ENCODE measurements at regions not wholly inside any gene's neighbourhood (a gene's known extent, or its start where the extent isn't known, plus 50 kb on each side); places are given as distances from the start of the nearest gene placed in this dataset.

GRCh38 chrX:145716226-145716625 lies 101.4 kb upstream of the SLITRK2 start:
- DNase-seq (ENCODE audit: extremely low spot score), result no peak
- no peak for TF ChIP-seq CTCF (IDR thresholded peaks at IDR 0.05; ENCODE audit: control extremely low read depth, extremely low read depth, low read depth, missing control alignments)
- ChIA-PET CTCF (no interaction called here), POLR2A (no interaction called here)

GRCh38 chrX:145727476-145727875 lies 90.2 kb upstream of the SLITRK2 start:
- POLR2A ChIA-PET, result no interaction called here

GRCh38 chrX:145729635-145730034 lies 88.0 kb upstream of the SLITRK2 start:
- ChIA-PET CTCF (no interaction called here), POLR2A (no interaction called here)
- DNase-seq (ENCODE audit: extremely low spot score), result no peak
- no peak for TF ChIP-seq CTCF (IDR thresholded peaks at IDR 0.05; ENCODE audit: control extremely low read depth, extremely low read depth, low read depth, missing control alignments)

More at GRCh38 chrX:145727476-145727875, 90.2 kb upstream of the SLITRK2 start:
- no peak for DNase-seq (ENCODE audit: extremely low spot score)
- CTCF ChIA-PET, result interaction anchor here (1.5 kb wide), 1 partner anchor 9 kb away, joined by 4 read pairs; no protein-coding TSS in a partner anchor
- TF ChIP-seq CTCF (IDR thresholded peaks at IDR 0.05; ENCODE audit: control extremely low read depth, extremely low read depth, low read depth, missing control alignments), result no peak

GRCh38 chrX:145735036-145735435 lies 82.6 kb upstream of the SLITRK2 start:
- no peak for TF ChIP-seq CTCF (IDR thresholded peaks at IDR 0.05; ENCODE audit: control extremely low read depth, extremely low read depth, low read depth, missing control alignments)
- DNase-seq (ENCODE audit: extremely low spot score), result no peak
- ChIA-PET CTCF (no interaction called here), POLR2A (no interaction called here)

- POLR2A ChIA-PET, result no interaction called here
- no peak for DNase-seq (ENCODE audit: extremely low spot score)
- CTCF ChIA-PET, result no interaction called here
- TF ChIP-seq CTCF (IDR thresholded peaks at IDR 0.05; ENCODE audit: control extremely low read depth, extremely low read depth, low read depth, missing control alignments), result no peak
Observed at GRCh38 chrX:145751943-145752342, 65.7 kb upstream of the SLITRK2 start.
